ACHN (cell line): ENCODE measurements at regions not wholly inside any gene's neighbourhood (a gene's known extent, or its start where the extent isn't known, plus 50 kb on each side); places are given as distances from the start of the nearest gene placed in this dataset.
A peak's percentile ranks its signal among the peaks of the same experiment; 100 is the strongest.

Source experiments
- DNase-seq: peaks from one replicate; pipeline ENCODE4 v3.0.0-alpha.2; 2015
- in situ Hi-C: cut with HindIII; loops from 2 replicates; pipeline ENCODE4 v1.10.0; 2017; ENCODE audit warnings: low sequenced_read_pairs, low pct_ligation_motif_present, low pct_unique_long_range_greater_than_20kb

DNA sequence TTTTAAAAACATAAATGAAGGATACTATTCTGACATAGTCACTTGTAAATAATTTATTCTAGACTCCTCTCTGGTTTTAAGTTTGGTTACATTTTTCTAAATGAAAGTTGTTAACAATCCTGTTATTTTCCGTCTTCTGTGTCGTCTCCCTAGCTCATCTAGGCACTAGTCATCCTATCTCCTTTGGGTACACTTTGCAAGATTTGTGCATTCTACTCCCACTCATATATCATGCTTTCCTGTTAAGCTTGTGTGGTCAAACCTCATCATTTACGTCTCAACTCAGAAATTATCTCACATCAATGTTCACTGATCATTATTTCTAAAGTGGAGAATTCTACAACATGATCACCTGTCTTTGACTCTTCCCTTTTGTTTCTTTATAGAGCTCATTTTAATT is 658.7 kb downstream of the TLL1 start:
- in situ Hi-C loops = no loop called here
- DNase-seq = no peak

DNA sequence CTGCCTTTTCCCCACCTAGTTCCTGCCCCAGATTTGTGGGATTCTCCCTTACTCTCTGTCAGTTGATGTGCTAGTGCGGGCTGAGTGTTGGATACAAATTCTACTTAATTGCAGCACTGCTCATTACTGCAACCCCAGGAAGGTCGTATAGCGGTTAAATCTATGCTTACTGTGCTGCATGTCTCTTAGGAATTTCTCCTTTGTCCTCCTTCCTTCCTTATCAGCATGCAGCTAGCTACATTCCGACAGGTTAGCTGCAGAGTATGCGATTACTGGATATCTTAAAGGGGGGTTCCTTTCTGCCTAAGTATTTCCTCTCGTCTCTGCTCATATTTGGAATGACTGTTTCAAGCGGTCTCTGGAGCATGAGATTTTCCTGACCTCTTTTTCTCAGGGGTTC is 662.8 kb downstream of the TLL1 start:
- in situ Hi-C loops = no loop called here
- DNase-seq = no peak

DNA sequence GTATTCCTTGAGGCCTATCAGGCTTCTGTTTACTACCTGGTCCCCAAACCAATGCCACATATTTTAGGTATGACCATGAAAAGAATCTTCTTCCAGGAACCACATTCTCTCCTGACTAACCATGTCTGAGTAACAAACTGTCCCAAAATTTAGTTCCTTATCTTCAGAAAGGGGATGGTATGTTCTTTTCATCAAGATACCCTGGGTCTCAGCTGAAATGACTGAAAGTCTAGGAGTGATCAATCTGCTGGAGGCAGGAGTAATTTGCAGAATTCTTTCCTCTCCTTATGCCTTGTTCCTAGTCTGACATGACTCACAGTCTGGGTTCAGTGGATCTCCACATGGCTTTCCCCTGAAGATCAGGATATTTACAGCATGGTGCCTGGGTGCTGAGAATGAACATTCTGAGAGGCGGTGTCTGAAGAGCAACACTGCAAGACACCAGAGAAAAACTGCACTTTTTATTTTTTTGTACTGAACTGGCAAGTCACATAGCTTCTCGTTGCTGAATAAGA is 665.5 kb downstream of the TLL1 start:
- DNase-seq = no peak
- in situ Hi-C loops = no loop called here

DNA sequence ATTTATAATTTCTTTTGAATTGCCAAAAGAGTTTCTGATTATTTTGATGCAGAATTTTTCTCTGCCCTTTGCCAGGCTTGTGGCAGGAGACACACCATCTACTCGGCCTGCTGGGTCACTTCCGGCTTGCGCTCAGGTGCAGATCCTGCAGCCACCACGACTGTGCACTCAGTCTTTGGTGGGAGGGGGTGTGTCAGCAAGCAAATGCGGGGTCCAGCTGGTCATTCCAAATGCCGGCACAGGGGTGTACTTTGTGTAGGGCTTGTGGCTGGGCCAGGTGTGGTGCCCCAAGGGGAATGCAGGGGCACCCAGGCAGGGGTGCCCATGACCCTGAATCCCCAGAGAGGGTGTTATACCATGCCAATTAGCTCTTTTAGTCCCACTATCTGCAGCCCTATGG is 673.0 kb downstream of the TLL1 start:
- no peak for DNase-seq
- in situ Hi-C loops = no loop called here

DNA sequence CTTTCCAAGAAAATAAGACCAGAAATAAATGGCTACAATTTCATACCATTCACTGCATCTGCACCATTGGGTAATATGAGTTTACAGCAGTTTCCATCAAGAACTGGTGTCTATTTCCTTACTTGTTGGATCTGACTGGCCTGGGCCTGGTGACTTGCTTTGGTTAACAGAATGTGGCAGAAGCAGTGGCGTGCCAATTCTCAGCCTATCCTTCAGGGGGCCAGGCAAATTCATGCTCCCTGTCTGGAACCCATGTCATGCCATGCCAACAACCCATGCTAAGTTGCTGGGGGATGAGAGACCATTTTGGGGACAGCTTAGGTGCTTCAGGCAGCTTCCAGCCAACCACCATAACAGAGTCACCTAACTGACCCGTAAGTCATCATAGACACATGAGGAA is 656.7 kb downstream of the SPOCK3 start:
- in situ Hi-C loops = no loop called here
- DNase-seq = no peak

DNA sequence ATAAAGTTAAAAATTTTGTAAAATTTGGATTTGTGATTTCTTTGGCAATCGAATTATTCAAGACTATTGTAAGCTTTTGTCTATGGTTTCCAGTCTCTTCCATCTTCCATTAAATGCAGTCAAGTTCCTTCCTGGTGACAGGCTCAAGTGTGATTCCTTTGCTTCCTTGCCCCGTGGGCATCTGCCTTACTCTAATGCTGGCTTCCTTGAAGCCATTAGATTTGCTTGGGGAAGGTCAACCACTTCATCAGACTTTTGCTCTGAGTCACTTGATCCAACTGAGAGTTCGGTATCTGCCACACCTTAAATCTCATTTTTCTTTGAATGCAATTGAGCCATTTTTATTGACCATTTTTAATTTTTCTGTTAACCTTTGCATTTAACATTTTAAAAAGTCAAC is 648.8 kb downstream of the SPOCK3 start:
- in situ Hi-C loops = no loop called here
- DNase-seq = no peak

DNA sequence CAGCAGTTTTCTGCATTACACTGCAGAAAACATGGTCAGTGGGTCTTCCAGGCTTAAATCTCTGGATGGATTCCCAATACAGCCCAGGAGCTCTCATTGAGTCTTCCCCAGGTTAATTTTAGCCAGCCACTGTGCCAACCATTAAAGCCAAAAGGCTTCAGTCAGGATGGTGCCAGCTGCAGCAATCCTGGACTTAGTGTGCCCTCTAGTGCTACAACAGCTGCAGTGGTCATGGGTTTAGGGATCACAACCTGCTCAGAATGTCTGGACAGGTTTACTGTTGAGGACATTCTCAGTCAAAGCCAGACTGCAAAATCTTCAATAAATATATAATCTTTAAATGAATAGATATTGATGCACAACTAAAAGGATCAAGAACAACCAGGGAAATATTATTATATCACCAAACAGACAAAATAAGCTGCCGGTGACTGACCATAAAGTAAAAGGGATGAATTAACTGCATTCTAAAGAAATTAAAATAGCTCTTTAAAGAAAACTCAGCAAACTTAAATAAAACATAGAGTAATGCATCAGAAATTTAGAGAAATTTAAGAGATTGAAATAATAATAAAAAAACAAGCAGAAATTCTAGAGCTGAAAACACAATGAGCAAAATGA is 639.9 kb downstream of the SPOCK3 start:
- DNase-seq = peak; percentile 55
- in situ Hi-C loops = no loop called here

DNA sequence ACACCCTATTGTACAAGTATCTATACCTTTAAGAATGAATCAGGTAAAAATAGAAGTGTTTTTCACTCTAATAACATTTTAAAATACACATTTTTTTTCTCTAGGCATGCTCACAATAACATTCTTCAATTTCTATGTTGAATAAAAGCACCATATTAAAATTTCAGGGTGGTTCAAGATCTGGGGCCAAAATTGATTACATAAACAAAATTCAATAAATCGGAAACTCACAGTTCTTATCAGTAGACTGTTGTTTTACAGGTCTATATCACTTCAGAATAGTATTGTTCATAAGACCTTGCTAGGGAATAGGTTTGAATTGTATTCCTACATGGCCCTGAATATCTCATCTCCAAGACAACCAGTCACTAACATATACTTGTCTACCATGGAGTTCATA is 634.0 kb downstream of the SPOCK3 start:
- in situ Hi-C loops = no loop called here
- DNase-seq = no peak

DNA sequence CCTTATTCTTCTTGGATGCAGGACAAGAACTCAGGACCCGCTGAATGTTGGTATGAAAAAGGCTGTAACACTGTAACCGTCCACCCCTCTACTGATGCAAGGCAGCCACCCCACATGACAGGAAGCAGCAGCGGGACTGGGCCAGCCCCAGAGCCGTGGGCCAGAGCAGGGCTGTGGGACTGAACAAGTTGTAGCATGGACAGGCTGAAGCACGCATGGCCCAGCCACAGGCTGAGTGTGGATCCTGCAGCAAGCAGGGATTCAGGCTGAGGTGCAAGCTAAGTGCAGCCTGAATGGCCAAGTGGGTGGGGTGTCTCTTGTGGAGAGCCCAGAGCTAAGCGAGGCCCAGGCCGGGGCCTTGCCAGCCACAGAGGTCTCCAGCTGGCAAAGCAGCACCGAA is 632.2 kb downstream of the SPOCK3 start:
- in situ Hi-C loops = no loop called here
- no peak for DNase-seq

DNA sequence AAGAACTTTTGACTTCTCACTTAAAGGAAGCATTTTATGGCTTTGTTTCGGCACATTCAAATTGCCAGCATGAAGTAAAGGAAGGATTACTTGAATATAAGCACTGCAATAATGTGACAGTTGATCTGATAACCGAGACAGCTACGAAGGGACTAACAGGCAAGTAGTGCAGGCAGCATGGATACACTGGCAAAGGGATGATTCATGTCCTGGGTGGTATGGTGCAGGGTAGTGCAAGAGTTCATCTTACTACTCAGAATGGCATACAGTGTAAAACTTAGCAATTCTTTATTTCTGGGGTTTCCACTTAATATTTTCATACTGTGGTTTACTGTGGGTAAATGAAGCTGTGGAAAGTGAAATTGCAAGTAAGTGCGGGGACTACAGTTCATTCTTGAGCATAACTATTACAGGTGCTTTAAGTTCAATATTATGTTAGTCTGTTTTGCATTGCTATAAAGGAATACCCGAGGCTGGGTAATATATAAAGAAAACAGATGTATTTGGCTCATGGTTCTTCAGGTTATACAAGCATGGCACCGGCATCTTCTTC is 611.8 kb downstream of the SPOCK3 start:
- in situ Hi-C loops = no loop called here
- no peak for DNase-seq

DNA sequence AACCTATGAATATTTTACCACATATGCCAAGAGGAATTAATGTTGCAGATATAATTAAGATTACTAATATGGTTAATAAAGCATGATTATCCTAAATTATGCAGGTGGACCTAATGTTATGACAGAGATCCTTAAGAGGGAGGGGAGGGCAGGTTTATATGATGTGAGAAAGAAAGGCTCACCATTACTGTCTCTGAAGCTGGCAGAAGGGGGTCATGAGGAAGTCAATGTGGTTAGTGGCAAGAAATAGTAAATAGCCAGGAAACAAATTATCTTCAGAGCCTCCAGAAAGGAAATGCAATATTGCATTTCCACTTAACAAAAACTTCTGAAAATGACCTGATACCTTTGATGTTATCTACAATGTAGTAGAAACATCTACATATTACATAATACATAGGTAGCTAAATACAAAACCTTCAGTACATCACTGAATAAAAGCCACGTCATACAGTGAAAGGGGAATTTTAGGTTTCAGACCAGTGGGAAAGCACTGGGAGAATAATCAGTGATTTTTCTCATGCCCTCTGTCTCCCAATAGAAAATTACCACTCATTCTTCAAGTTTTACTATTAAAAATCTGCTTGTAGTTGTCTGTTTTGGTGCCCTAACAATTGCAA is 609.2 kb downstream of the SPOCK3 start:
- in situ Hi-C loops = no loop called here
- no peak for DNase-seq

DNA sequence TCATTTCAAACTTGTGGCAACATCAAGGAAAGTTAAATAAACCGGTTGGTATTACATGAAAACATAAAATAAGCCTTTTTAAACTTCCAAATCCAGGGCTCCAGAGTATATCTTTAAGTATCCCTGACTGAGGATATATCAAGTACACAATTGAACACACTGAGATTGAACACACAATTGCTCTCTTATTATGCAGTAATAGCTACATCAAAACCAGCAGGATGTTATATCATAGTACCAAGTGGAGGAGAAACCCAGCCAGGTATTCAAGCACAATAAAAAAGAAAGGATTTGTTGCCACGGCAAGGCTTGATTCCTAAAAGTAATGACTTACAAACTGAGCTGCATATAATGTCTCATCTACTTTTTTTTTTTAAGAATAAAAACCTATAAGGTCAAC is 605.8 kb downstream of the SPOCK3 start:
- no peak for DNase-seq
- in situ Hi-C loops = no loop called here

DNA sequence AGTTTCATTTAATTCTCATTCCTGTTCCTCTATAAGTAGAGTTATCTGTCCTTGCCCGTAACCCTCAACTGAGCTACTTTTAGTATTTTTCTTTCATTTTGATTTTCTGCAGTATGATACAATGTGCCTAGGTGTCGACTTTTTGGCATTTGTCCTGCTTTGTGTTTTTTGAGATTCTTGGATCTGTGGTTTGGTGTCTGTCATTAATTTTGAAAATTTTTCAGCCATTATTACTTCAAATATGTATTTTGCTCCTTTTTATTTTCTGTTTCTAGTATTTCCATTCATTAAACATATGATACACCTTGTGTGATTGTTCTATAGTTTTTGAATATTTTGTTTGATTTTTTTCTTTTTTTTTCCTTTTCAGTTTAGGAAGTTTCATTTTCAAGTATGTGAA is 598.9 kb downstream of the SPOCK3 start:
- DNase-seq = no peak
- in situ Hi-C loops = no loop called here

DNA sequence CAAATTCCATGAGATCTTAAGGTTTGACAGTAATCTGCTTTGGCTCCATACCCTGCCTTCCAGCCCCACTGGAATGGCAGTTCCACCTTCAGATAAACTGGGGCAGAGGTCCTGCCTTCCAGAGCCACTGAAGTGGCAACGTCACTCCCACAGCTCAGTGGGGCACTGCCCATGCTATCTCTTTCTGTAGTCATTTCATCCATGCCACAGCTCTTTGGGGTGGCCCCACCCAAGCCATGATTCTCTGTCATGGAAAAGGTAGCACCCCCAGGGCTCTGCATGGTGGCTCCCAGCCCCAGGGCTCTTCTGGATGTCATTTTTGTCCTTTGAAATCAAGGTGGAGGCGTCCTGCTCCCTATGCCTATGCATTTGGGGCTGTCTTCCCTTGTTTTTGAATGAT is 596.5 kb downstream of the SPOCK3 start:
- in situ Hi-C loops = no loop called here
- no peak for DNase-seq

DNA sequence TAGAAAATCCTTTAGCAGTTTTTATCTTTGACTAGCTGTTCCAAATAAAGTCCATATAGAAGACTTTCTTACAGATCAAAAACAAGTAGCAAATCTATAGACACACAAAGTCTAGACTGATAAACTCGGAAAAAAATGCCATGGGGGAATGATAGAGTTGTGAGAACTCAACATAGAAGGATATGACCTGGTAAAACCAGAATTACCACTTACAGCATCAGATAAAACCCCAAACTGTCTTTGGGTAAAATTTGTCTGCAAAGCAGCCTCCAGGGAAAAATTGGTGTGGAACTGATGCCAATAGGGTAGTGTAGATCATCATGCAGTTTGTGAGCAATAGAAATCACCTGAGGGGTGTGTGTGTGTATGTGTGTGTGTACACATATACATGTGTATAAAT is 579.1 kb downstream of the SPOCK3 start:
- no peak for DNase-seq
- in situ Hi-C loops = no loop called here

DNA sequence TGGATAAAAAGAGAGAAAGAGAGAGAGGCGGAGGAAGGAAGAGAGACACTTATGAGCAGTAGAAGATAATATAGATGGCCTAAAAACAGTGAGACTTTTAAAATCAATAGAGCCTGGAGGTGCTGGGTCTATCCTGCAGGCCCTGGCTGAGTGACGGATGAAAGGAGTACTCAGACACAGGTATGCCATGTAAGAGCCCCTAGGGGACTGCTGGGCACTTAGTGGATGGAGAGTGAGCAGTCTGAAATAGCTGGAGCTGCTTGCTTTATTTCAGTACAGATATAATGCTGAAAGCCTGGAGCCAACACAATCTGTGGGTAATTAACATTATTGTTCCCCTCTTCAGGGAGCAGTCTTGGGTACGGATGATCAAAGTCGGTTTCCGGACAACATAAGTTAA is 578.6 kb downstream of the SPOCK3 start:
- no peak for DNase-seq
- in situ Hi-C loops = no loop called here

DNA sequence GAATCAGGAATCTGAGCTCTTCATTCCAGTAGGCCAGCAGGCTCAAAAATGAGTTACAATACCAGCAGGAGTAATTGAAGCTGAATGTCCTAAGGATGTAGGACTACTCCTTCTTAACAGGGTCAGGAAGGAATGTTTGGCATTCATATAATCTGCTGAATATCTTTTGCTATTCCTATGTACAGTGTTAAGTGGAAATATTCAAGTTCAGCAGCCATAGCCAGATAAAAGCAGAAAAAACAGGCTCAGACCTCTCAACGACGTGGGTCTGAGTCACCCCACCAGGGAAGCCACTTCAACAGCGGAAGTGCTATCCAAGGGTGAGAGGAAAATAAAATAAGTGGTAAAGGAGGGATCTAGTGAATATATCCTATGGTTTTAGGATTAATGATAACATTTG is 577.0 kb downstream of the SPOCK3 start:
- in situ Hi-C loops = no loop called here
- no peak for DNase-seq

DNA sequence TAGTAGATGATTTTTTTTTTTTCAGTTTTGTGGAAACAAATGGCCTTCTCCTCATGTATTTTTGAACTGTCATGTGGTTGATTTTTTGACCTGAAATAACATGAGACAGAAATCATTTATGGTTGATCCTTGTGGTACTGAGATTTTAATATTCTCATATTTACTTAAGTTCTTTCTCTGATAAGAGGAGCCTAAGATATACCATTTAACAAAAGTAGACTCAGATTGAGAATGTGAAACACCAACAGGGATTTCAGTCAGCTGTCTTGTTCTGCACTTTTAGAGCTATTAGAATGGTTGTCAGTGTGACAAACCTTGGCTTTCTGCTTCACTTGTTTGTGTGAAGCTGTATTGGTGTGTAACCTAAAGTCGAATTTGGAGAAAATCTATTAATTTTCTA is 575.7 kb downstream of the SPOCK3 start:
- DNase-seq = no peak
- in situ Hi-C loops = no loop called here

DNA sequence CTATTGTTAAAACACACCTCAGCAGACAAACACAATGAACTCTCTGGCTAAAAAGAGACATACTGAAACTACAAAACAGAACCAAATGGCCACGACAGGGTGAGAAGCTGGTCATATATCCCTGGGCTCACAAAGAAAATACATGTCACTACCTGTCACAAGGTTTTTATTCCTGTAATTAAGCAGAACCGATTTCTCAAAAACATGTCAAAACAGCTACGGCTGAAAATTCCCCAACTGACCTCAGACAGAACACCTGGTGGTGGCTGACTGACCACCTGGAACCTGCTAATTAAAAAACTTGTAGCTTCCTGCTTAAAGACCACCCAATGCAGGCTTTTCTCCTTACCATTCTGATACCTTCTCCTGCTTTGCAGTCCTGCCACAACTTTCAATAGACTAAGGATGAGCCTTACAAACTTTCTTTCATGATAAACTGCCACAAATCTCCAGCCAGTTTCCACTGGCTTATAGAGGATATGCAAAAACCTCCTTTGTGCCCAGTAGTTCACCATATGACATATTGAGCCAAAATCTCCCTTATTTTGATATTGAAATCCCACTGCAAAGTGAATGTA is 571.9 kb downstream of the SPOCK3 start:
- no peak for DNase-seq
- in situ Hi-C loops = no loop called here

DNA sequence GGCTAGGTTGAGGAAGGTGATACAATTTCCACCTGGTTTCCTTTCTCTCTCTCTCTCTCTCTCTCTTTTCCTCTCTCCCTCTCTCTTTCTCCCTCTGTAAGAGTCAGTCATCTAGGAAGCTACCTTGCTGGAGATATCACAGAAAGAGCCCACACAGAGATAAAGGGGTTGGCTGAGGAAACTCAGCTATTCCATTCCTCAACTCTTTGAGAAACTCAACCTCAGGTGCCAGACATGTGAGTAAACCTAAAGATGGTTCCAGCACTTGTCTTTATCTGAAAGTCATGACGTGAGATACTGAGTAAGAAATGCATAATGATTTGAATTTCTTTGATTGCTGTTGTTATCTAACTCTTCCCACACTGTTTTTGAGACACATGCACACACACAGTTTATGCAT is 564.0 kb downstream of the SPOCK3 start:
- in situ Hi-C loops = no loop called here
- no peak for DNase-seq
